Natural killer cell treated with Interleukin-12 subunit alpha and Interleukin-12 subunit beta and Interleukin-15 and Interleukin-18, amount 100 ng/mL, for 72 hours (primary cell): ENCODE measurements at regions not wholly inside any gene's neighbourhood (a gene's known extent, or its start where the extent isn't known, plus 50 kb on each side); places are given as distances from the start of the nearest gene placed in this dataset.

Experiments
- ATAC-seq, 2 donors: fragments of 150-1000 bp; cut with Tn5 transposase in 1 of 2; sonication (Bioruptor Pico), chemical (Tn5 transposase) in 1 of 2; 2 replicates each; pipeline ENCODE4 v1.10.0; 2021
- DNase-seq: peaks from one replicate; pipeline ENCODE4 v3.0.0; 2022; ENCODE audit warnings: low spot score
- H3K27ac Mint-ChIP-seq, 2 donors: 1 replicate in 1 of 2; 2 replicates in 1 of 2; pipeline ENCODE4 v1.8.0; 2022; ENCODE audit warnings: mixed read lengths in 2 of 2, mild to moderate bottlenecking in 1 of 2, moderate library complexity in 1 of 2
- H3K27me3 Mint-ChIP-seq, 2 donors: 1 replicate in 1 of 2; 2 replicates in 1 of 2; pipeline ENCODE4 v1.8.0; 2022; ENCODE audit warnings: mixed read lengths in 2 of 2
- H3K36me3 Mint-ChIP-seq: one replicate; pipeline ENCODE4 v1.8.0; 2022; ENCODE audit warnings: mixed read lengths
- H3K4me1 Mint-ChIP-seq, 2 donors: 1 replicate in 1 of 2; 2 replicates in 1 of 2; pipeline ENCODE4 v1.8.0; 2022; ENCODE audit warnings: low read depth in 2 of 2, mixed read lengths in 2 of 2, mild to moderate bottlenecking in 1 of 2
- H3K4me3 Mint-ChIP-seq: one replicate; pipeline ENCODE4 v1.8.0; 2022; ENCODE audit warnings: mixed read lengths
- H3K9me3 Mint-ChIP-seq: 2 replicates; pipeline ENCODE4 v1.8.0; 2022; ENCODE audit warnings: mixed read lengths

DNA sequence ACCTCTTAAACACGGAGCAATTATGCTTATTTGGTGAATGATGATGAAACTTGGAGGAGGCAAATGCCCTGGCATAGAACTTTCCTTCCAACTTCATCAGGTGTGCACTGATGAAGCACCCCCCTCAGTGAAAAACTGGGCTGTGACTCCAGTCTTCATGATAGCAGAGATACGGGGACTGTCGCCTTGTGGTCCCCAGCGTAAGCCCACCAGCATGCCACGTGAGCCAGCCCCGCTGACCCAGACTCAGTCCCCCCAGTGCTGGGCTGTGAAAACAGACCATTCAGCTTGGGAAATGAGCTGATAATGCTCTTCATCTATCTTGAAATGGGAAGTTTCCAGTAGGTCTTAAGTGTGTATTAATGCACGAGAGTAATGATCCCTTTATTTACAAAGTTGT lies 177.0 kb downstream of the SNX10 start:
- Mint-ChIP-seq H3K4me1 (no peaks in the 10 kb centered on the region), H3K4me3 (no peak overlapping the region), H3K27ac (no peak overlapping the region), H3K9me3 (no peaks in the 10 kb centered on the region), H3K36me3 (no peaks in the 10 kb centered on the region), H3K27me3 (peaks cover 4 to 6% of the 10 kb centered on the region in 2 donors)
- DNase-seq: no peak
- no peak for ATAC-seq

GRCh38 chr7:26469188-26469587 lies 177.5 kb downstream of the SNX10 start:
- DNase-seq: no peak
- peaks cover 7 to 9% of the 10 kb centered on the region in 2 donors for H3K27me3 Mint-ChIP-seq

GRCh38 chr7:26470691-26471090 lies 179.0 kb downstream of the SNX10 start:
- Mint-ChIP-seq H3K27me3 (peaks cover 8 to 15% of the 10 kb centered on the region in 2 donors), H3K4me3 (no peak overlapping the region), H3K36me3 (no peaks in the 10 kb centered on the region), H3K27ac (no peak overlapping the region), H3K9me3 (no peaks in the 10 kb centered on the region), H3K4me1 (no peaks in the 10 kb centered on the region)
- ATAC-seq (no peak), DNase-seq (no peak)

More at GRCh38 chr7:26469188-26469587, 177.5 kb downstream of the SNX10 start:
- no peak overlapping the region for H3K27ac Mint-ChIP-seq
- H3K36me3 Mint-ChIP-seq: no peaks in the 10 kb centered on the region
- no peak for ATAC-seq
- no peaks in the 10 kb centered on the region for H3K9me3 Mint-ChIP-seq
- no peaks in the 10 kb centered on the region for H3K4me1 Mint-ChIP-seq
- no peak overlapping the region for H3K4me3 Mint-ChIP-seq

GRCh38 chr7:26471306-26472075 lies 179.8 kb downstream of the SNX10 start:
- no peak for DNase-seq
- Mint-ChIP-seq H3K9me3 (no peaks in the 10 kb centered on the region), H3K4me3 (no peak overlapping the region), H3K36me3 (no peaks in the 10 kb centered on the region), H3K27me3 (peaks cover 11 to 15% of the 10 kb centered on the region in 2 donors), H3K27ac (no peak overlapping the region), H3K4me1 (no peaks in the 10 kb centered on the region)
- no peak for ATAC-seq

GRCh38 chr7:26472971-26473370 lies 181.3 kb downstream of the SNX10 start:
- H3K27me3 Mint-ChIP-seq: peaks cover 15 to 25% of the 10 kb centered on the region in 2 donors
- H3K27ac Mint-ChIP-seq: no peak overlapping the region
- no peaks in the 10 kb centered on the region for H3K36me3 Mint-ChIP-seq
- no peak for DNase-seq
- H3K9me3 Mint-ChIP-seq: no peaks in the 10 kb centered on the region
- ATAC-seq: no peak
- H3K4me1 Mint-ChIP-seq: no peaks in the 10 kb centered on the region
- H3K4me3 Mint-ChIP-seq: no peak overlapping the region

- DNase-seq (no peak), ATAC-seq (no peak)
- H3K9me3 Mint-ChIP-seq: no peaks in the 10 kb centered on the region
- H3K27me3 Mint-ChIP-seq: peaks cover 17 to 32% of the 10 kb centered on the region in 2 donors
- H3K27ac Mint-ChIP-seq: peak overlapping the region in 1 of 2 donors; percentile 25
- H3K4me3 Mint-ChIP-seq: no peak overlapping the region
- H3K36me3 Mint-ChIP-seq: no peaks in the 10 kb centered on the region
- H3K4me1 Mint-ChIP-seq: no peaks in the 10 kb centered on the region
Measured at GRCh38 chr7:26476271-26476670, 184.6 kb downstream of the SNX10 start.

DNA sequence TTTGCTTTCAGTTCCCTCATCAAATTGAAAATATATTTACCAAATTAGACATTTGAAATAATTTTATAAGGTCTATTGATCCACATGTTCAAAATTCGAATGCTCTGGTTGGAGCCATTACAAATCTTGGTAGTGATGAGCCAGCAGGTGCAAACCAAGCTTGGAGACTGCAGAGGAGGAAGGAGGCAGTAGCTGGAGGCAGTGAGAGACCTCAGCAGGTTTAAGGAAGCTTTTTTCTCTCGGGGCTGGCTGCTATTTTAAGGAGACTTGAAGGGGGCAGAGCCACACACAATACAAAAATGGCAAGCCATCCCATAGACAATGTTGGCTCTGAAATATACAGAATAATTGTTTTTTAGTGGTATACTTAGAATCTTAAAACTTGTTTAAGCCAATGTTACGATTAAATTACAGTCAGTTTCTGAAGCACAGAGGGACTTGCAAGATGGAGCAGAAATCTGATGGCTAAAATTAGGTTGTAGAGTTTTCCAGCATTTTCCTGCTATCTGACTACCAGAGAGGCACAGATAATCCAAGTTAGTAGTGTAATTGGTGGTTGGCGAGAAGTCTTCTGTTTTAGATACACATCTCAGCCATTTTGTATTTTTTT lies 185.8 kb downstream of the SNX10 start:
- Mint-ChIP-seq H3K27me3 (peaks cover 13 to 29% of the 10 kb centered on the region in 2 donors), H3K4me1 (no peaks in the 10 kb centered on the region), H3K9me3 (no peaks in the 10 kb centered on the region), H3K4me3 (no peak overlapping the region), H3K36me3 (no peaks in the 10 kb centered on the region), H3K27ac (no peak overlapping the region)
- DNase-seq: no peak
- no peak for ATAC-seq

DNA sequence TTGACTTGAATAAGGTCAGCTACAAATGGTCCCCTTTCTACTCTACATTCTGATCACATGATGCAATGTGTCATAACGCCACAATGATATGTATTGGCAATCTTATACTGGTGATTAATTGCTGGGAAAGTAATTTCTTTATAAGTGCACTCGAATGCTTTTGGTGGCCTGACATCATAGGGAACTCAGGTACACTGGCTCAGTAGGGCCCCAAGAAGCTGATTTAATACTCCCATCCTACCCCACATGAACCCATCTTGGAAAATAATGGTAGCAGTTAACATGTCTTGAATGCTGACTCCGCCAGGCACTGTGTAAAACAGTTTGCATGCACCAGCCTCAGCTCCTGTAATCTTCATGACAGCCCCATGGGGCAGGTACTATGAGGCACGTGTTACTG lies 186.9 kb downstream of the SNX10 start:
- Mint-ChIP-seq H3K4me1 (no peaks in the 10 kb centered on the region), H3K27me3 (peaks cover 18 to 36% of the 10 kb centered on the region in 2 donors), H3K27ac (no peak overlapping the region), H3K9me3 (no peaks in the 10 kb centered on the region), H3K36me3 (no peaks in the 10 kb centered on the region), H3K4me3 (no peak overlapping the region)
- DNase-seq: no peak
- ATAC-seq: no peak

DNA sequence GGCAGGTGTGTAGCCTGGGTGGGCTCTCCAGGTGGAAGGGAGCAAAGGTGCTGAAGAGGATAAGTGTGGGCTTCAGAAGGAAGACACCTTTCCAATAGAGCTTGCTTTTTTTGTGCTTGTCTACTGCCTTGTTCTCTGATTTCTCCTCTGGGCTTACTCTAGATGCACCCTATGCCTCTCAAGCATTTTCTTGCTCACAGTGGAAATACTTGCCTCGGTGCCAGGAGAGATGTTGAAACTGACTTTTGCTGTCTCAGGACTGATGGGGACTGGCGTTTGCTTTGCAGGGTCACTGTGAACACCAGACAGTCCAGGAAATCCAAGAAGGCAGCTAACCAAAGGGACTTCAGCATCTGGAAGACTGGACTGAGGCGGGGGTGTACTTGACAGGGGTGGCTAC lies 187.9 kb downstream of the SNX10 start:
- Mint-ChIP-seq H3K9me3 (no peaks in the 10 kb centered on the region), H3K4me3 (no peak overlapping the region), H3K36me3 (no peaks in the 10 kb centered on the region), H3K4me1 (no peaks in the 10 kb centered on the region), H3K27me3 (peaks cover 18 to 38% of the 10 kb centered on the region in 2 donors), H3K27ac (no peak overlapping the region)
- peak in 1 of 2 donors; percentile 34 for ATAC-seq
- DNase-seq: no peak

DNA sequence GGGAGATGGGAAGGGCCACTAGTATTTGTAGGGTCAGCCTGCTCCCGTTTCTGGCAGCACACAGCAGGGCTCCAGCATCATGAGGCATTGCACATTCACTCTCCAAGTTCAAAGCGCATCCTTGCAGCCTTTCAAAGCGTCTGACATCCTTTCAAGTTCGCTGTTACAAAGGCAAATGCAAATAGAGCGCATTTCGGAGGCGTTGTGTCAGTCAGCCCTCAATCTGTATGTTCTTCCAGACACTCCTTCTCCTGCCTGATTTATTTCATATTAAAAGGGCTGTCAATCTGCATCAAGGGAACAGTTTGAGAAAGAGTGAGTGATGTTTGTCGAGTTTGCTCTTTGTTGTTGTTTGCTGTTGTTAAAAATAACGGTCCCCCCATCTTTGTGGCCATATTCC lies 188.5 kb downstream of the SNX10 start:
- H3K9me3 Mint-ChIP-seq: no peaks in the 10 kb centered on the region
- H3K27ac Mint-ChIP-seq: no peak overlapping the region
- no peak overlapping the region for H3K4me3 Mint-ChIP-seq
- DNase-seq (no peak), ATAC-seq (no peak)
- no peaks in the 10 kb centered on the region for H3K4me1 Mint-ChIP-seq
- H3K27me3 Mint-ChIP-seq: peaks cover 20 to 41% of the 10 kb centered on the region in 2 donors
- H3K36me3 Mint-ChIP-seq: no peaks in the 10 kb centered on the region

DNA sequence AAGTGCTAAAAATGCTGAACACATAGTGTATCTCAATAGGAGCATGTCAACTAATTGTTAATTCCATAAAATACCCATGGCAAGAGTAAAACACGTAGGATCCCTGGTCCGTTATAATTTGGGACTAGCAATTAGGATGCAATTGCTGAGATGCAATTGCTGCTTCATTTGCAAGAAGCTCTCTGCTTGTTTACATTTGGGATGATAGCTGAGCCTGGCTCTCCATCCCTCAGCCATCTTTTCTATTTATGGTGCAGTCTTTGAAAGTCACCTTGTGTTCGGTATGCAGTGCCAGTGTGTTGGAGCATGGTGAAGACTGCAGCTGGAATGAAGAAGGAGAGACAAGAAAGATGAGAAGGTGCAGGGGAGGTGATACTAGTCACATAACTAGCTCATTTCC lies 191.3 kb downstream of the SNX10 start:
- H3K27me3 Mint-ChIP-seq: peaks cover 14 to 33% of the 10 kb centered on the region in 2 donors
- H3K4me1 Mint-ChIP-seq: no peaks in the 10 kb centered on the region
- H3K36me3 Mint-ChIP-seq: no peaks in the 10 kb centered on the region
- DNase-seq: no peak
- H3K27ac Mint-ChIP-seq: no peak overlapping the region
- H3K9me3 Mint-ChIP-seq: no peaks in the 10 kb centered on the region
- ATAC-seq: no peak
- no peak overlapping the region for H3K4me3 Mint-ChIP-seq

DNA sequence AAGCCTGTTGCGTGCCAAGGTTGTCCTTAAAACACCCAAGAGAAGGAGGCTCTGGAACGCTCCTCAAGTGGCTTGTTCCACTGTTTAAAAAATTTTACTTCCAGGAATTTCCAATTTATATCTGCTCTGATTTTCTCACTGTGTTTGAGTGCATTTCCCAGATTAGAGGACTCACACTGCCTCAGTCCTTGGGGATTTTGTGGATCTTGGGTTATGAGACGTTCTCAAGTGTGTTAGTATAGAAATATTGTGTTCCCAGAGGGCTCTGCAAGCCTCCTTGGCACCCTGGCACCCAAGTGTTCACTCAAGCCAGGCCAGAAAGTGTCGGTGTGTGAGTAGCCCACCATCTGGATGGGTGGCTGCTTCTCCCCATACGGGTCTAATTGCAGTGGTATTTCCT lies 192.2 kb downstream of the SNX10 start:
- no peak for ATAC-seq

GRCh38 chr7:26485367-26485934 lies 193.8 kb downstream of the SNX10 start:
- H3K9me3 Mint-ChIP-seq: no peaks in the 10 kb centered on the region
- DNase-seq (no peak), ATAC-seq (no peak)
- no peaks in the 10 kb centered on the region for H3K36me3 Mint-ChIP-seq
- H3K4me1 Mint-ChIP-seq: no peaks in the 10 kb centered on the region
- H3K27ac Mint-ChIP-seq: no peak overlapping the region
- H3K27me3 Mint-ChIP-seq: peaks cover 23 to 47% of the 10 kb centered on the region in 2 donors
- no peak overlapping the region for H3K4me3 Mint-ChIP-seq

More for the DNA sequence above, 192.2 kb downstream of the SNX10 start:
- Mint-ChIP-seq H3K4me1 (no peaks in the 10 kb centered on the region), H3K36me3 (no peaks in the 10 kb centered on the region), H3K9me3 (no peaks in the 10 kb centered on the region), H3K27me3 (peaks cover 20 to 40% of the 10 kb centered on the region in 2 donors), H3K27ac (no peak overlapping the region), H3K4me3 (no peak overlapping the region)
- no peak for DNase-seq

DNA sequence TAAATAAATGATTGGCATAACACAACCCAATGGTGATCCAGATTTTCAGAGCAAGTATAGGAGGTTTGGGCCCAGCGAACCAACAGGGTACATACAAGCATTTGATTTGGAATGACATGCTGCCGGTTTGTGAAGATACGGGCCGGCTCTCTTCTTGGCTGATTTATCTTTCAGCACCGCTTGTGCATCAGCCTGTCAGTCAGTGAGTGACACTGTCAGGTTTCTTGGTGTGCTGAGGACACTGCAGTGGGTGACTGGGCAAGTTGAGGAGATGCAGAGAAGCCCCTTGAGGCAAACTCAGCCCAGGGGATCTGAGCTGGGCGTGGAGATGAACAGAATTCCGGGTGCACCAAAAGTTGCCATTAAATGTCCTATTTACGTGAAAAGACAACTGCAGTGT lies 194.5 kb downstream of the SNX10 start:
- H3K4me3 Mint-ChIP-seq: no peak overlapping the region
- no peak overlapping the region for H3K27ac Mint-ChIP-seq
- ATAC-seq (no peak), DNase-seq (no peak)
- H3K36me3 Mint-ChIP-seq: no peaks in the 10 kb centered on the region
- H3K4me1 Mint-ChIP-seq: no peaks in the 10 kb centered on the region
- H3K27me3 Mint-ChIP-seq: peaks cover 22 to 47% of the 10 kb centered on the region in 2 donors
- H3K9me3 Mint-ChIP-seq: no peaks in the 10 kb centered on the region
